H1 (cell line): ENCODE measurements at regions not wholly inside any gene's neighbourhood (a gene's known extent, or its start where the extent isn't known, plus 50 kb on each side); places are given as distances from the start of the nearest gene placed in this dataset.

Experiments used
- CTCF ChIA-PET: fragments of 300-600 bp; sonication (Branson Sonifier 250); formaldehyde crosslinking; loops from one replicate; lab custom pipeline; 2021; ENCODE audit not compliant: partially characterized antibody; lab: Charles Lee
- POLR2A ChIA-PET: fragments of 300-600 bp; sonication (Branson Sonifier 250); formaldehyde crosslinking; loops from one replicate; lab custom pipeline; 2021; ENCODE audit warnings: inconsistent platforms; ENCODE audit not compliant: partially characterized antibody; lab: Charles Lee
- DNase-seq, 2 experiments: peaks; one replicate each; pipeline versions ENCODE4 v3.0.0 to v3.0.0-alpha.2; 2010 to 2022; ENCODE audit warnings: low spot score in 2 of 2, low read depth in 1 of 2, mixed read lengths in 1 of 2
- FAIRE-seq: peaks from 2 replicates; lab custom pipeline; 2011; peaks lifted over from hg19 to GRCh38; lab: Jason Lieb, UNC
- H2AFZ ChIP-seq: 2 replicates; pipeline ENCODE4 v1.8.1; 2012; ENCODE audit warnings: low read length, inconsistent platforms
- H2AK5ac ChIP-seq: 2 replicates; pipeline ENCODE4 v1.6.1; 2013; ENCODE audit warnings: low read depth, low read length
- H2BK120ac ChIP-seq: replicated peaks from 2 replicates; pipeline ENCODE3; 2013; ENCODE audit warnings: low read depth, low read length, inconsistent platforms
- H2BK12ac ChIP-seq: 2 replicates; pipeline ENCODE4 v1.6.1; 2013; ENCODE audit warnings: low read depth, low read length
- H2BK15ac ChIP-seq: 2 replicates; pipeline ENCODE4 v1.6.1; 2013; ENCODE audit warnings: low read length
- H2BK20ac ChIP-seq: 2 replicates; pipeline ENCODE4 v1.6.1; 2013; ENCODE audit warnings: low read length
- H2BK5ac ChIP-seq: 2 replicates; pipeline ENCODE4 v1.6.1; 2013; ENCODE audit warnings: low read depth, low read length
- H3K14ac ChIP-seq: 2 replicates; pipeline ENCODE4 v1.6.1; 2013; ENCODE audit warnings: inconsistent platforms; ENCODE audit not compliant: insufficient read length
- H3K18ac ChIP-seq: 2 replicates; pipeline ENCODE4 v1.6.1; 2013; ENCODE audit warnings: low read length; ENCODE audit errors: extremely low read depth
- H3K23ac ChIP-seq: 2 replicates; pipeline ENCODE4 v1.6.1; 2013; ENCODE audit warnings: inconsistent platforms; ENCODE audit not compliant: insufficient read length
- H3K23me2 ChIP-seq: 2 replicates; pipeline ENCODE4 v1.6.1; 2013; ENCODE audit warnings: low read depth, low read length
- H3K27ac ChIP-seq: 2 replicates; pipeline ENCODE4 v1.6.1; 2011; ENCODE audit warnings: low read depth, low read length, inconsistent platforms
- H3K27me3 ChIP-seq, 4 experiments: replicated peaks in 1 of 4; 1 replicate in 1 of 4; 2 replicates in 3 of 4; pipeline versions ENCODE4 v1.6.1 to v1.8.1; 2011 to 2013; ENCODE audit warnings: low read length in 3 of 4, mild to moderate bottlenecking in 3 of 4, inconsistent platforms in 2 of 4, mixed read lengths in 2 of 4, moderate library complexity in 1 of 4; ENCODE audit not compliant: control insufficient read depth in 3 of 4, insufficient read depth in 3 of 4; ENCODE audit errors: extremely low read depth in 1 of 4
- H3K36me3 ChIP-seq, 4 experiments: 2 replicates each; pipeline versions ENCODE4 v1.6.1 to v1.8.1; 2011 to 2013; ENCODE audit warnings: mild to moderate bottlenecking in 4 of 4, low read length in 3 of 4, moderate library complexity in 2 of 4, control low read depth in 1 of 4, inconsistent platforms in 1 of 4; ENCODE audit not compliant: insufficient read depth in 4 of 4, control insufficient read depth in 2 of 4
- H3K4ac ChIP-seq: replicated peaks from 2 replicates; pipeline ENCODE3; 2013; ENCODE audit warnings: low read length, low read depth, mixed read lengths, inconsistent platforms; ENCODE audit not compliant: insufficient read length
- H3K4me1 ChIP-seq, 4 experiments: replicated peaks in 1 of 4; 1 replicate in 1 of 4; 2 replicates in 3 of 4; pipeline versions ENCODE4 v1.6.1 to v1.8.1; 2011 to 2013; ENCODE audit warnings: low read length in 3 of 4, inconsistent platforms in 2 of 4, mixed read lengths in 1 of 4; ENCODE audit not compliant: insufficient read depth in 4 of 4, control insufficient read depth in 3 of 4
- H3K4me2 ChIP-seq, 2 experiments: 2 replicates each; pipeline versions ENCODE4 v1.6.1 to v1.8.1; 2011 to 2013; ENCODE audit warnings: low read depth in 2 of 2, low read length in 2 of 2, control low read depth in 1 of 2, inconsistent platforms in 1 of 2, mild to moderate bottlenecking in 1 of 2; ENCODE audit not compliant: insufficient read depth in 1 of 2
- H3K4me3 ChIP-seq, 4 experiments: fragments of 200-600, 300-600 bp in 1 of 4; sonication (generic), shearing (Covaris generic), sonication (Bioruptor Twin) in 1 of 4; 2 replicates each; pipeline versions ENCODE4 v1.5.1 to v1.8.1; 2011 to 2016; ENCODE audit warnings: low read length in 4 of 4, low read depth in 3 of 4, control low read depth in 2 of 4, inconsistent platforms in 2 of 4, mild to moderate bottlenecking in 2 of 4, mixed read lengths in 1 of 4, moderate library complexity in 1 of 4; ENCODE audit not compliant: insufficient read depth in 2 of 4; ENCODE audit errors: extremely low read depth in 1 of 4
- H3K56ac ChIP-seq: replicated peaks from 2 replicates; pipeline ENCODE3; 2013; ENCODE audit warnings: low read depth, mild to moderate bottlenecking, mixed read lengths, low read length, inconsistent platforms; ENCODE audit not compliant: insufficient read length
- H3K79me1 ChIP-seq: 2 replicates; pipeline ENCODE4 v1.6.1; 2013; ENCODE audit warnings: low read depth, low read length, control low read depth
- H3K79me2 ChIP-seq, 2 experiments: 2 replicates each; pipeline versions ENCODE4 v1.6.1 to v1.8.1; 2012 to 2013; ENCODE audit warnings: low read length in 2 of 2, mild to moderate bottlenecking in 2 of 2, inconsistent platforms in 1 of 2; ENCODE audit not compliant: insufficient read depth in 2 of 2, control insufficient read depth in 1 of 2
- H3K9ac ChIP-seq, 4 experiments: replicated peaks in 1 of 4; 1 replicate in 1 of 4; 2 replicates in 3 of 4; pipeline versions ENCODE4 v1.6.1 to v1.8.1; 2011 to 2013; ENCODE audit warnings: low read depth in 3 of 4, low read length in 3 of 4, control low read depth in 2 of 4, mild to moderate bottlenecking in 2 of 4, moderate library complexity in 2 of 4, inconsistent platforms in 1 of 4; ENCODE audit errors: extremely low read depth in 1 of 4
- H3K9me3 ChIP-seq, 2 experiments: 2 replicates each; pipeline versions ENCODE4 v1.6.1 to v1.8.1; 2012 to 2013; ENCODE audit warnings: mild to moderate bottlenecking in 2 of 2, moderate library complexity in 2 of 2, control low read depth in 1 of 2, inconsistent platforms in 1 of 2, low read depth in 1 of 2, low read length in 1 of 2, mixed read lengths in 1 of 2; ENCODE audit not compliant: insufficient read depth in 2 of 2
- H4K20me1 ChIP-seq, 2 experiments: replicated peaks in 1 of 2; 2 replicates each; pipeline versions ENCODE3 to v1.8.1; 2011 to 2013; ENCODE audit warnings: inconsistent platforms in 2 of 2, low read length in 2 of 2, mild to moderate bottlenecking in 1 of 2; ENCODE audit not compliant: insufficient read depth in 2 of 2, control insufficient read depth in 1 of 2
- H4K5ac ChIP-seq: 2 replicates; pipeline ENCODE4 v1.6.1; 2013; ENCODE audit warnings: low read length, low read depth, mixed read lengths, inconsistent platforms; ENCODE audit not compliant: insufficient read length
- H4K8ac ChIP-seq: 2 replicates; pipeline ENCODE4 v1.8.0; 2013; ENCODE audit warnings: mild to moderate bottlenecking, moderate library complexity, low read length, inconsistent platforms; ENCODE audit not compliant: insufficient read depth; ENCODE audit errors: extremely low read depth
- H4K91ac ChIP-seq: replicated peaks from 2 replicates; pipeline ENCODE3; 2013; ENCODE audit warnings: low read length, mixed read lengths, inconsistent platforms; ENCODE audit not compliant: insufficient read length
- CEBPB ChIP-seq: IDR thresholded peaks from 2 replicates; pipeline ENCODE4 v1.6.1; 2012; ENCODE audit warnings: low read depth, low read length
- KDM1A ChIP-seq: fragments of 200-600, 300-600 bp; sonication (generic); IDR thresholded peaks from 2 replicates; pipeline ENCODE4 v1.7.1; 2016; ENCODE audit warnings: mild to moderate bottlenecking, low read length, borderline replicate concordance
- POU5F1 ChIP-seq: IDR thresholded peaks from 2 replicates; pipeline ENCODE4 v1.6.1; 2011; ENCODE audit warnings: low read depth, mild to moderate bottlenecking, low read length, moderate library complexity
- RFX5 ChIP-seq: IDR thresholded peaks from 2 replicates; pipeline ENCODE4 v1.6.1; 2011; ENCODE audit warnings: low read depth, low read length, improper control_type of control experiment, borderline replicate concordance
- SAP30 ChIP-seq: fragments of 300-600 bp; sonication (generic); IDR thresholded peaks from 2 replicates; pipeline ENCODE4 v1.7.1; 2012; ENCODE audit warnings: low read length, moderate library complexity, mild to moderate bottlenecking, inconsistent platforms; ENCODE audit not compliant: insufficient read depth, insufficient replicate concordance
- SIRT6 ChIP-seq: IDR thresholded peaks from one replicate; pipeline ENCODE4 v1.7.1; 2012; ENCODE audit warnings: low read length, inconsistent platforms
- TBP ChIP-seq: IDR thresholded peaks from 2 replicates; pipeline ENCODE4 v1.6.1; 2011; ENCODE audit warnings: low read depth, low read length, improper control_type of control experiment
- WGBS, 2 experiments: shearing (Covaris generic) in 1 of 2; methylation state at CpG; one replicate each; pipeline versions ENCODE4 v1.1.6 to v1.1.7; 2013 to 2015; ENCODE audit warnings: low lambda C conversion rate in 2 of 2, mixed read lengths in 2 of 2, inconsistent platforms in 1 of 2, low coverage in 1 of 2, missing lambda C conversion rate in 1 of 2; ENCODE audit not compliant: insufficient replicate concordance in 2 of 2, insufficient coverage in 1 of 2, insufficient read length in 1 of 2; ENCODE audit errors: extremely low coverage in 1 of 2, missing lambda C conversion rate in 1 of 2; 5-methylcytosine and 5-hydroxymethylcytosine counted together

- Histone ChIP-seq H2BK5ac (no peak overlapping the region), H3K9ac (no peak overlapping the region), H3K4me1 (peaks cover 0 to 5% (median 2%) of the 10 kb centered on the region in 4 experiments; a peak in 2 of 7 replicates), H4K8ac (no peak overlapping the region), H3K4ac (no peak overlapping the region), H2BK20ac (no peak overlapping the region), H3K23me2 (no peaks in the 10 kb centered on the region), H3K14ac (no peak overlapping the region), H2BK15ac (no peak overlapping the region), H3K18ac (no peak overlapping the region), H3K9me3 (no peaks in the 10 kb centered on the region), H3K27me3 (no peaks in the 10 kb centered on the region), H3K79me2 (no peaks in the 10 kb centered on the region), H4K91ac (no peak overlapping the region), H3K79me1 (no peaks in the 10 kb centered on the region), H4K20me1 (no peaks in the 10 kb centered on the region), H2AFZ (peak overlapping the region; percentile 84), H3K4me2 (no peak overlapping the region), H4K5ac (no peak overlapping the region), H2AK5ac (no peak overlapping the region), H2BK120ac (no peak overlapping the region), H3K36me3 (no peaks in the 10 kb centered on the region), H3K4me3 (no peak overlapping the region), H3K27ac (no peak overlapping the region), H3K56ac (no peak overlapping the region), H3K23ac (no peak overlapping the region), H2BK12ac (no peak overlapping the region)
- ChIA-PET CTCF (interaction anchor here (0.7 to 2.1 kb wide), 9 partner anchors 8 to 139 kb away, joined by 3 to 7 read pairs (median 3); no protein-coding TSS in a partner anchor), POLR2A (interaction anchor here (1.0 to 1.7 kb wide), 2 partner anchors 9 to 12 kb away, joined by 3 to 8 read pairs; no protein-coding TSS in a partner anchor)
- TF ChIP-seq KDM1A = no peak
- TF ChIP-seq POU5F1 = no peak
- no peak for TF ChIP-seq RFX5
- no peak for TF ChIP-seq SAP30
- no peak for TF ChIP-seq TBP
- no peak for TF ChIP-seq SIRT6
- TF ChIP-seq CEBPB = no peak
- WGBS, 2 experiments = 78% methylated on average over 4 of the region's 4 CpGs; no CpG with 5 or more reads in 1 of the 2 experiments
- DNase-seq = no peak
- FAIRE-seq = no peak
Measured at GRCh38 chr2:28695245-28695647, 56.4 kb upstream of the PPP1CB start.
